MCF 10A (cell line): ENCODE measurements at regions not wholly inside any gene's neighbourhood (a gene's known extent, or its start where the extent isn't known, plus 50 kb on each side); places are given as distances from the start of the nearest gene placed in this dataset.
"Not testable (repeated sequence)": the region's sequence is repeated elsewhere in the genome, so short reads cannot be mapped to it uniquely, and the experiment has no call there.

Source experiments
- BruUV-seq: library from RNA; stranded (reverse); fragments of 400-500 nt; replicated peaks from 2 replicates; lab custom pipeline; 2021; lab: Mats Ljungman, UMichigan
- CTCF ChIA-PET: fragments of 300-600 bp; sonication (Branson Sonifier 250); formaldehyde crosslinking; extraction: SDS; loops from one replicate; lab custom pipeline; 2021; ENCODE audit warnings: antibody characterized with exemption, inconsistent platforms; lab: Yijun Ruan, JAX
- POLR2A ChIA-PET: fragments of 300-600, 350-650 bp; sonication (Branson Sonifier 250); formaldehyde crosslinking; extraction: SDS; loops from one replicate; lab custom pipeline; 2020; ENCODE audit warnings: antibody characterized with exemption, inconsistent platforms; lab: Yijun Ruan, JAX
- DNase-seq: peaks from one replicate; pipeline ENCODE4 v3.0.0-alpha.2; 2018; ENCODE audit not compliant: unreplicated experiment
- H3K27ac Mint-ChIP-seq: one replicate; pipeline ENCODE4 v1.8.0; 2022; ENCODE audit warnings: mild to moderate bottlenecking, low read depth, mixed read lengths; ENCODE audit not compliant: unreplicated experiment
- H3K27me3 Mint-ChIP-seq: one replicate; pipeline ENCODE4 v1.8.0; 2022; ENCODE audit warnings: mixed read lengths; ENCODE audit not compliant: insufficient read depth, unreplicated experiment
- H3K36me3 Mint-ChIP-seq: one replicate; pipeline ENCODE4 v1.8.0; 2022; ENCODE audit warnings: mild to moderate bottlenecking, moderate library complexity, mixed read lengths; ENCODE audit not compliant: insufficient read depth, unreplicated experiment
- H3K4me1 Mint-ChIP-seq: one replicate; pipeline ENCODE4 v1.8.0; 2022; ENCODE audit warnings: mixed read lengths; ENCODE audit not compliant: insufficient read depth, unreplicated experiment
- H3K4me3 Mint-ChIP-seq: one replicate; pipeline ENCODE4 v1.8.0; 2022; ENCODE audit warnings: mild to moderate bottlenecking, moderate library complexity, mixed read lengths; ENCODE audit not compliant: unreplicated experiment
- H3K9me3 Mint-ChIP-seq: one replicate; pipeline ENCODE4 v1.8.0; 2022; ENCODE audit warnings: mixed read lengths; ENCODE audit not compliant: unreplicated experiment
- intact Hi-C: fragments of 100-400 bp; cut with micrococcal nuclease; formaldehyde crosslinking; loops from 2 replicates; pipeline ENCODE4 v1.14.1; 2022
- TF ChIP-seq, protein P1 (sequence below): fragments of 200-600 bp; IDR thresholded peaks from one replicate; pipeline ENCODE4 v1.8.0; 2022; ENCODE audit warnings: antibody characterized with exemption, mild to moderate bottlenecking; ENCODE audit not compliant: unreplicated experiment

DNA sequence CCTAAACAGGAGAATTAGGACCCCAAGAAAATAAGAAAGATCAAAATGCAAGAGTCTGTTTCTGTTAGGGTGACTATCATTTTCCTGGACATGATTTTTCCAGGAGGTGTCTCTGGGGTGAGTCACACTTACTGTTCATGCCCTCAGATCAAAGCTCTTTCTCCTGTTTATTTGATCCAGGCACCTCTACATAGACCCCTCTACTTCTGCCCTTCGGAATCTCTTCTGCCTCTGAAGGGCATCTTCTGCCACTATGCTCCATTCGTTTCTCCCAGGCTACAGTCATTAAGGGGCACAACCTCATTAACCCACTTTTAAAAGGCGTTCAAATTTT, 1328.0 kb downstream of the GATA3 start:
- Mint-ChIP-seq H3K9me3 (no peaks in the 10 kb centered on the region), H3K4me3 (no peak overlapping the region), H3K27me3 (no peaks in the 10 kb centered on the region), H3K4me1 (peaks cover 11% of the 10 kb centered on the region), H3K36me3 (no peaks in the 10 kb centered on the region), H3K27ac (no peak overlapping the region)
- ChIA-PET CTCF (no interaction called here), POLR2A (no interaction called here)
- BruUV-seq: no TSS peak
- intact Hi-C loops: no loop called here
- peak; percentile 5 for DNase-seq
- TF ChIP-seq, protein P1, sequence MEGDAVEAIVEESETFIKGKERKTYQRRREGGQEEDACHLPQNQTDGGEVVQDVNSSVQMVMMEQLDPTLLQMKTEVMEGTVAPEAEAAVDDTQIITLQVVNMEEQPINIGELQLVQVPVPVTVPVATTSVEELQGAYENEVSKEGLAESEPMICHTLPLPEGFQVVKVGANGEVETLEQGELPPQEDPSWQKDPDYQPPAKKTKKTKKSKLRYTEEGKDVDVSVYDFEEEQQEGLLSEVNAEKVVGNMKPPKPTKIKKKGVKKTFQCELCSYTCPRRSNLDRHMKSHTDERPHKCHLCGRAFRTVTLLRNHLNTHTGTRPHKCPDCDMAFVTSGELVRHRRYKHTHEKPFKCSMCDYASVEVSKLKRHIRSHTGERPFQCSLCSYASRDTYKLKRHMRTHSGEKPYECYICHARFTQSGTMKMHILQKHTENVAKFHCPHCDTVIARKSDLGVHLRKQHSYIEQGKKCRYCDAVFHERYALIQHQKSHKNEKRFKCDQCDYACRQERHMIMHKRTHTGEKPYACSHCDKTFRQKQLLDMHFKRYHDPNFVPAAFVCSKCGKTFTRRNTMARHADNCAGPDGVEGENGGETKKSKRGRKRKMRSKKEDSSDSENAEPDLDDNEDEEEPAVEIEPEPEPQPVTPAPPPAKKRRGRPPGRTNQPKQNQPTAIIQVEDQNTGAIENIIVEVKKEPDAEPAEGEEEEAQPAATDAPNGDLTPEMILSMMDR: no peak

DNA sequence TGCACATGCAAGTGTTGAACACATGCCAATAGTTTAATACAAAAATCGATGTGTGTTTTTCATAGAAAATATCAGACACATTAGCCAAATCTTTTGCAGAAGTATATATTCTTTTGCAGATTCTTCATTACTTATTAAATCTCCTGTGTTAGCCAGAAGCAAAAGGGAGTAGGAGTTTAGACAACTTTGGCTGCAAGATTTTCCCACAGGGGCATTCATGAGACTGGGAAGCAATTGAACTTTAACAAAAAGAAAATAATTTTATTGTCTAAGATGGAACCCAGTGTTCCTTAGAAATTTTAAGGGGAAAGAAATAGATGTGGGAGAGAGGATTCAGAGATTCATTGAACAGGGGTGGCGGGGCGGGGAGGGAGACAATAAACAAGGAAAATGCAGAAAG, 1336.0 kb downstream of the GATA3 start:
- Mint-ChIP-seq H3K27ac (no peak overlapping the region), H3K36me3 (no peaks in the 10 kb centered on the region), H3K4me3 (no peak overlapping the region), H3K9me3 (peaks cover 7% of the 10 kb centered on the region), H3K27me3 (no peaks in the 10 kb centered on the region), H3K4me1 (no peaks in the 10 kb centered on the region)
- TF ChIP-seq, protein P1: no peak
- ChIA-PET CTCF (no interaction called here), POLR2A (no interaction called here)
- no TSS peak for BruUV-seq
- DNase-seq: no peak
- intact Hi-C loops: no loop called here

DNA sequence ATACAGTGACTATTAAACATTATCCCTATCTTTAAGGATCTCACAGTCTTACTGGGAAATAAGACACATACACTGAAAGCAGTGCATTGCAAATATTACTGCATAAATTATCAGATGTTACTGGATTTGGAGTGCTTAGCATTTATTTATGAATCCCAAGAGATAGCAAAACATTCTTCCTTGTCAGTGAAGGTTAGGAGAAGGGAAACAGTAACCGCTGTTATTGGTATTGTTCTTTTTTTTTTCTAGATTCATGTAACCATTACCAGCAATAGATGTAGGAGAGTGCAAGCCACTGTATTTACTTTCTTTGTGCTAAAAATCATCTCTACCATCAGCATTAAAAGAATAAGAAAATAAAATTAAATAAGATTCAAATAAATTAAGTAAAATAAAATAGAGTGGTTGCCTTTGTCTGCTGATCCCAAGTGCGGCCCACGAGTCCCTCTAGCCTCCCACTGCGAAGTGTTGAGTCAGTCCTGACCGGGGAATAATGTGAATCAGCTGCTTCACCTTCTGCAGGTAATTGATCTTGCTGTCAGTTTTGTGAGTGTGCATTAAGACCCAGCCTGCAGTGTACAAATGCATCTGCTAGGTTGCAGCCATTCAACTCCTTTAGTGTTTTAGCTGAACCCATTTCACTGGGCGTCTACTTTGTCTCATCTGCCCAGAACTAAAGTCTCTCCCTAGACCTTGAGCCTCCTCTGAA, 1344.9 kb downstream of the GATA3 start:
- Mint-ChIP-seq H3K4me3 (no peak overlapping the region), H3K27ac (no peak overlapping the region), H3K9me3 (peaks cover 6% of the 10 kb centered on the region), H3K27me3 (no peaks in the 10 kb centered on the region), H3K4me1 (peaks cover 6% of the 10 kb centered on the region), H3K36me3 (no peaks in the 10 kb centered on the region)
- intact Hi-C loops: no loop called here
- BruUV-seq: no TSS peak
- no peak for DNase-seq
- CTCF ChIA-PET: no interaction called here
- POLR2A ChIA-PET: no interaction called here
- TF ChIP-seq, protein P1: no peak

DNA sequence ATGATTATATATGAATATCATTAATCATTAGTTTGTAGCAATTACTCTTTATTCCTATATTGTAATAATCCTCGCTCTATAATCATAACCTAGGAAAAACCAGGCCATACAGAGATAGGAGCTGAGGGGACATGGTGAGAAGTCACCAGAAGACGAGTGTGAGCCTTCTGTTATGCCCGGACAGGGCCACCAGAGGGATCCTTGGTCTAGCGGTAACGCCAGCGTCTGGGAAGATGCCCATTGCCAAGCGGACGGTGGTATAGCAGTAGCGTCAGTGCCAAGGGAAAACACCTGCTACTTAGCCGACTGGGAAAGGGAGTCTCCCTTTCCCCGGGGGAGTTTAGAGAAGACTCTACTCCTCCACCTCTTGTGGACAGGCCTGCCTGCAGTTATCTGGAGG, 1347.6 kb downstream of the GATA3 start:
- POLR2A ChIA-PET, DNase-seq, intact Hi-C loops, BruUV-seq, H3K36me3 Mint-ChIP-seq, H3K27ac Mint-ChIP-seq, H3K27me3 Mint-ChIP-seq, H3K4me3 Mint-ChIP-seq, H3K4me1 Mint-ChIP-seq: not testable (repeated sequence)
- CTCF ChIA-PET: interaction anchor here (0.7 kb wide), 1 partner anchor 64 kb away, joined by 3 read pairs; no protein-coding TSS in a partner anchor
- peaks cover 14% of the 10 kb centered on the region for H3K9me3 Mint-ChIP-seq

DNA sequence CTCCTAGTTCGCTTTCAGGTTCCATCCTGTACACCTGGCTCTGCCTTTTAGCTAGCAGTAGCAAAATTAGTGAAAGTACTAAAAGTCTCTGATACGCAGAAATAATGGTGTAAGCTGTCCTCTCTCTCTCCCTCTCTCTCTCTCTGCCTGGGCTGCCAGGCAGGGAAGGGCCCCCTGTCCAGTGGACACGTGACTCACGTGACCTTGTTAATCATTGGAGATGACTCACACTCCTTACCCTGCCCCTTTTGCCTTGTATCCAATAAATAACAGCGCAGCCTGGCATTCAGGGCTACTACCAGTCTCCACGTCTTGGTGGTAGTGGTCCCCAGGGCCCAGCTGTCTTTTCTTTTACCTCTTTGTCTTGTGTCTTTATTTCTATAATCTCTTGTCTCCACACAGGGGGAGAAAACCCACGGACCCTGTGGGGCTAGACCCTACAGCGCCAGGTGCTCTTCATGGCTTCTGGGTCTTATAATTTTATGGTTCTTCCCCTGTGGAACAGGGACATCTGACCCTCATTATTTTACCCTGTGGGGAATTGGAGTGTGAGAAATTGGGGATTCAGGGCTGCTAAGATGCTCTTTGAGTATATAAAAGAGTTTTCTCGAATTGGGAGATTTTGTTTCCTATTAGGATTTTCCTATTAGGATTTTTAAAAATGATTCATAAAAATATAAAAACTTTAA, 1348.2 kb downstream of the GATA3 start:
- H3K4me3 Mint-ChIP-seq, H3K4me1 Mint-ChIP-seq, H3K27ac Mint-ChIP-seq, intact Hi-C loops, H3K36me3 Mint-ChIP-seq, H3K27me3 Mint-ChIP-seq, POLR2A ChIA-PET, CTCF ChIA-PET, BruUV-seq, DNase-seq: not testable (repeated sequence)
- H3K9me3 Mint-ChIP-seq: peaks cover 14% of the 10 kb centered on the region

DNA sequence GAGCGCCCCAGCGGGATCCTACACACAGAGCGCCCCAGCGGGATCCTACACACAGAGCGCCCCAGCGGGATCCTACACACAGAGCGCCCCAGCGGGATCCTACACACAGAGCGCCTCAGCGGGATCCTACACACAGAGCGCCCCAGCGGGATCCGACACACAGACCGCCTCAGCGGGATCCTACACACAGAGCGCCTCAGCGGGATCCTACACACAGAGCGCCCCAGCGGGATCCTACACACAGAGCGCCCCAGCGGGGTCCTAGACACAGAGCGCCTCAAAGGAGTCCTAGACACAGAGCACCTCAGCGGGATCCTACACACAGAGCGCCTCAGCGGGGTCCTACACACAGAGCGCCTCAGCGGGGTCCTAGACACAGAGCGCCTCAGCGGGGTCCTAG, 1352.7 kb downstream of the GATA3 start:
- Mint-ChIP-seq H3K9me3 (peaks cover 14% of the 10 kb centered on the region), H3K4me1 (peaks cover 11% of the 10 kb centered on the region)
- BruUV-seq, H3K4me3 Mint-ChIP-seq, H3K27ac Mint-ChIP-seq, CTCF ChIA-PET, H3K27me3 Mint-ChIP-seq, POLR2A ChIA-PET, H3K36me3 Mint-ChIP-seq, intact Hi-C loops, DNase-seq: not testable (repeated sequence)
